D721Med (cell line): ENCODE measurements at regions not wholly inside any gene's neighbourhood (a gene's known extent, or its start where the extent isn't known, plus 50 kb on each side); places are given as distances from the start of the nearest gene placed in this dataset.

ENCODE experiments used
- DNase-seq: peaks from one replicate; pipeline ENCODE4 v3.0.0; 2011; ENCODE audit warnings: low spot score; ENCODE audit not compliant: insufficient read length
- FAIRE-seq: peaks from 2 replicates; lab custom pipeline; 2011; peaks lifted over from hg19 to GRCh38; lab: Jason Lieb, UNC
- TF ChIP-seq, protein P1 (sequence below): IDR thresholded peaks from 2 replicates; pipeline ENCODE4 v1.5.1; 2012; ENCODE audit warnings: mild to moderate bottlenecking, control low read depth; ENCODE audit not compliant: insufficient read depth; ENCODE audit errors: missing control alignments

DNA sequence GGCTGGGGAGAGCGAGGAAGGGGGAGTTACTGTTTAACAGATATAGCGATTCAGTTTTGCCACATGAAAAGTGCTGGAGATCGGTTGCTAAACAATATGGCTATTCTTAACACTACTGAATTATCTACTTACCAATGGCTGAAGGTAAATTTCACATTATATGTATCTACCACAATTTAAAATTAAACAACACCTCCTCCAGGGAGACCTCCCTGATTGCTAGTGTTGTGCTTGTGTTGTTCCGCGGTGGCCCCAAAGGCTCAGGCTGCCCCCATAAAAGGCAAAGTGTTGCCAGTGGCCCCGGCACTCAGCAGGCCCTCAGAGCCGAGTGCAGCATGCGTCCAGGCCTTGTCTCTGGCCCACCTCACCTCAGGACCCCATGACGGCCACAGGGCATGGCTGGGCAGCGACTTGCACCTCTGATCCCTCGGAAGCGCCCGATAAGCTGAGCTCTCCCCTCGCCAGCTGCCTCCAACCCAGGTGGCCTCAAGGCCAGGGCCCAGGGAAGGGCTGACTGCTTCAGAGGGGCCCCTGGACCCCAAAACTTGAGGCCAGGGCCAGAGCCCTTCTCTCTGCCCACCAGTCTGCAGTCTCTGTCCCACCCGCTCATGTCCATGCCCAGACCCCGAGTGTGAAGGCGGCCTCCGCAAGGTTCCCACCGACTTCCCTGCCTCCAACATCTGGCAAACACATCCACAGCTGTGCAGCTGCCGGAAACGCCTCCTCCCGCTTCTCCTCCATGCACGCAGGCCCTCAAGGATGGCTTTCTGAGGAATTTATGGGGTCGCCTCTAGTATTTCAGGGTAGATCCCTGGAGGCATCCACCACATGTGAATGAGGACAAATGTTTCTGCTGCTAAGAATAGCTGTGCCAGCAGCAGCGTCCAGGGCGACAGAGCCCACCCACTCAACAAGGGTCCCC lies 60.0 kb downstream of the NCOR2 start:
- FAIRE-seq = no peak
- TF ChIP-seq, protein P1, sequence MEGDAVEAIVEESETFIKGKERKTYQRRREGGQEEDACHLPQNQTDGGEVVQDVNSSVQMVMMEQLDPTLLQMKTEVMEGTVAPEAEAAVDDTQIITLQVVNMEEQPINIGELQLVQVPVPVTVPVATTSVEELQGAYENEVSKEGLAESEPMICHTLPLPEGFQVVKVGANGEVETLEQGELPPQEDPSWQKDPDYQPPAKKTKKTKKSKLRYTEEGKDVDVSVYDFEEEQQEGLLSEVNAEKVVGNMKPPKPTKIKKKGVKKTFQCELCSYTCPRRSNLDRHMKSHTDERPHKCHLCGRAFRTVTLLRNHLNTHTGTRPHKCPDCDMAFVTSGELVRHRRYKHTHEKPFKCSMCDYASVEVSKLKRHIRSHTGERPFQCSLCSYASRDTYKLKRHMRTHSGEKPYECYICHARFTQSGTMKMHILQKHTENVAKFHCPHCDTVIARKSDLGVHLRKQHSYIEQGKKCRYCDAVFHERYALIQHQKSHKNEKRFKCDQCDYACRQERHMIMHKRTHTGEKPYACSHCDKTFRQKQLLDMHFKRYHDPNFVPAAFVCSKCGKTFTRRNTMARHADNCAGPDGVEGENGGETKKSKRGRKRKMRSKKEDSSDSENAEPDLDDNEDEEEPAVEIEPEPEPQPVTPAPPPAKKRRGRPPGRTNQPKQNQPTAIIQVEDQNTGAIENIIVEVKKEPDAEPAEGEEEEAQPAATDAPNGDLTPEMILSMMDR = no peak

DNA sequence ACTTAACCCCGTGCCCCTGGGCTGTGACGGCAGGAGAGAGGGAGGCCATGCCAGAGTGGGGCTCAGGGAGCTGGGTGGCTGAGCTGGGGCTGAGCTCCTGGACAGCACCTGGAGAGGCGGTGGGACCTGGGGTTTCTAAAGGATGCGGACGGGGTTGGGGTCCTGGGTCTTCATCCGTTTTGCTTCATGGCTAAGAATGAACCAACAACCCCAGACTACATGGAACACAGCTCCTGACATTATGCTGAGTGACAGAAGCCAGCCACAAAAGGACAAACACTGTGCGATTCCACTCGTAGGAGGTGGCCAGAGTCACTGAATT lies 60.6 kb downstream of the NCOR2 start:
- no peak for FAIRE-seq
- TF ChIP-seq, protein P1 = no peak
- no peak for DNase-seq

More for the DNA sequence above, 60.0 kb downstream of the NCOR2 start:
- DNase-seq = no peak

DNA sequence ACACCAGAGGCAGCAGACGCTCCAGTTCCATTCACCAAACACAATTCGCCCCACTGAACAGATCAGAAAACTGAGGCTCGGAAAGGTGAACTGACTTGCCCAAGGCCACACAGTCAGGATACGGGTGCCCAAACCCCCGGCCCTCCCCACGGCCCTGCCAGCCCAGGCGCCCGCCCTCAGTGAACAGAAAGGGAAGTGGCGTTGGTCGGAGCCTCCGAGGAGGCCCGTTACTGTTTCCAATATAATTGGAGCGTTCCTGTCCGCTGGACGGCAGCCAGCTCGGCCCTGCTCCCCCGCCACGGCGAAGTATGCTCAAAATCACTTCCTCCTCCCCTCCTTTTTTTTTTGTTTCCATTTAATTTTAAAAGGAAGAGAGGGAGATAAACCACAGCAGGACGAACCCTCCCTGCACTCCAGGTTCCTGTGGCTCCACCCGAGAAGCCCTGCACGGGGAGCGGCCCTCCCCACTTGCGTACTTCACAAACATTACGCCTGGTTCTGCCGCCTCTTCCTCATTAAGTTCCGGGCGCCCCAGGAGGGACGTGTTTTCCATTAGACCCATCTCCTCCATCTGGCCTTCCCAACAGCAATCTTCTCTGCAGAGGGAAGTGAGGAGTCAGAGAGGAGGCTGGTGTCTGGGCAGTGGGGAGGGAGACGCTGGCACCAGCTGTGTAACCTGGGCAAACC lies 61.1 kb downstream of the NCOR2 start:
- TF ChIP-seq, protein P1 = no peak
- no peak for DNase-seq
- FAIRE-seq = no peak

DNA sequence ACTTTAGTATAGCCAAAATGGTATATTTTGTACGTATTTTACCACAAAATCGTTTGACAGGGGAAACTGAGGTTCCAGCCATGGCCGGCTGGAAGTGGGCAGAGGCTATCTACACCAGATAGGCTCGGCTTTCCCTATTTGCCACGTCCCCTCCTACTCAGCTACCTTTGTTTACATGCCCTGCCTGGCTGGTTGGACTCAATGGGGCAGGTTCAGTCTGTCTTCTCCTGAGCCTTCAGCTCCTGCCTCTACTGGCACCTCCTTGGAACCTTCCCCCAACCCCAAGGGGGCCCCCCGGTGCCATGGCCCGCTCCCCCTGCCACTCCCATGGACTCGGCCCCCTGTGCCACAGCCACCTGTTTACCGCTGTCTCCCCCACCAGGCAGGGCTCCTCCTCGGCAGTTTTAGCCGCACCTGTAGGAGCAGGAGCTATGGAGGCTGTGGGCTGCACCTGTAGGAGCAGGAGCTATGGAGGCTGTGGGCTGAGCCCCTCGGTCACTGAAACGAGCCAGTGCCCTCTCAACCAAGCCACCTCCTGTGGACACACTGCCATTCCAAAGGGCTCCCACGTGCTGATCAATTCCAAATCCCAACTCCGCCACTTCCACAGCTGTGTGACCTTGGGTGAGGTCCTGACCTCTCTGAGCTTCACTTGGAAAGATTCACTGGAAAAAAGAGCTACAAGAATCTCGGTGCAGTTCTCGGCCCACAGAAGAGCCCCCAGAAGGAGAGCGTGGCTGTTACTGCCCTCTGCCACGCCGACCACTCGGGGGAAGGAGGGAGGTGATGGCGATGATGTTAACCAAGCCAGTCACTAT lies 62.2 kb downstream of the NCOR2 start:
- TF ChIP-seq, protein P1 = no peak
- FAIRE-seq = no peak
- no peak for DNase-seq

DNA sequence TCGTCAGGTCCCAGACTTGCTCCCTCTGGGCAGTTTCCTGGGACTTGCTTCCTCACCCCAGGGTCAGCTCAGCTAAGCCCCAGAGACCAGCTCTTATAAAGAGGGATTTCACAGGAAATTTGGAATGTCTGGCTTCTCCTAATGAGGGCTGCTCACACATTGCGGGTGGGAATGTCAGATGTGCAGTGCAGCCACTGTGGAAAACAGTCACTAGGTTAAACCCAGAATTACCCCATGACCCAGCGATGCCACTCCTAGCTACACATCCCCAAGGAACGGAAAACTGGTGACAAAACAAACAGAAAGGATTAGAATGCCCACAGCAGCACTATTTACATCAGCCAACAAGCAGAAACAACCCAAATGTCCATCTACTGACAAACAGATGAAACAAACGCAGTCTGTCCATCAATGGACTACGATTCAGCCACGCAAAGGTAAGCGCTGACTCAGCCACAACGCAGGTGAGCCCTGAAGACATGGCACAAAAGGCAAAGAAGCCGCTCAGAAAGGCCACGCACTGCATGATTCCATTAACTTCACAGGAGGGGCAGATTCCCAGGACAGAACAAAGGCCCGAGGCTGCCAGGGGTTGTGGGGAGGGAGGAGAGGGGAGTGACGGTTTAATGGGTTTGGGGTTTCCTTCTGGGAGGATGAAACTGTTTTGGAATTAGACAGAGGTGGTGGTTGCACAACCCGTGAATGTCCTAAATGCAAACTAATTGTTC lies 63.0 kb downstream of the NCOR2 start:
- FAIRE-seq (no peak), DNase-seq (no peak)
- TF ChIP-seq, protein P1 = no peak

DNA sequence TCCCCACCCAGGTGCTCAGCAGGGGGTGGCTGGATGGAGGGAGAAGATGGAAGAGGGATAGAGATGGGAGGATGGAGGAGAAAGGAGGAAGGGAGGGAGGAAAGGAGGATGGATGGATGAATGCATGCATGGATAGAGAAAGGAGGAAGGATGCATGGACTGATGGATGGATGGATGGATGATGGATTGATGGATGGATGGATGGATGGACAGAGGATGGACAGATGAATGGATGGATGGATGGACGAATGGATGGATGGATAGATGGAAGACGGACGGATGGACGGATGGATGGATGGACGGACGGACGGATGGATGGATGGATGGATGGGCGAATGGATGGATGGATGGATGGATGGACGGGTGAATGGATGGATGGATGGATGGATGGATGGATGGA lies 64.1 kb downstream of the NCOR2 start:
- DNase-seq (no peak), FAIRE-seq (no peak)
- TF ChIP-seq, protein P1 = no peak
